OCI-LY7 (cell line): ENCODE measurements at regions not wholly inside any gene's neighbourhood (a gene's known extent, or its start where the extent isn't known, plus 50 kb on each side); places are given as distances from the start of the nearest gene placed in this dataset.

Experiments
- BruUV-seq: library from RNA; stranded (reverse); fragments of 400-500 nt; replicated peaks from 2 replicates; lab custom pipeline; 2021; lab: Mats Ljungman, UMichigan
- CTCF ChIA-PET: fragments of 300-600 bp; sonication (Branson Sonifier 250); formaldehyde crosslinking; loops from one replicate; lab custom pipeline; 2022; ENCODE audit warnings: antibody characterized with exemption; ENCODE audit not compliant: unreplicated experiment; lab: Charles Lee
- POLR2A ChIA-PET: fragments of 300-600 bp; sonication (Branson Sonifier 250); formaldehyde crosslinking; loops from one replicate; lab custom pipeline; 2022; ENCODE audit warnings: antibody characterized with exemption; lab: Charles Lee
- DNase-seq: peaks from one replicate; pipeline ENCODE4 v3.0.0-alpha.2; 2015; ENCODE audit warnings: low spot score
- H2AFZ ChIP-seq: fragments of 200-600 bp; sonication (generic), shearing (Covaris generic); 2 replicates; pipeline ENCODE4 v1.6.1; 2014; ENCODE audit warnings: mild to moderate bottlenecking, antibody characterized with exemption, low read length, moderate library complexity
- H3K27ac ChIP-seq: fragments of 200-600 bp; sonication (generic); 2 replicates; pipeline ENCODE4 v1.5.1; 2014; ENCODE audit warnings: mixed run types, low read depth, mild to moderate bottlenecking, moderate library complexity, low read length, inconsistent platforms; ENCODE audit not compliant: poor library complexity, severe bottlenecking
- H3K36me3 ChIP-seq: fragments of 200-600 bp; sonication (generic); 2 replicates; pipeline ENCODE4 v1.6.1; 2014; ENCODE audit warnings: mild to moderate bottlenecking, antibody characterized with exemption, low read length, moderate library complexity, mixed read lengths; ENCODE audit not compliant: insufficient read depth
- H3K4me1 ChIP-seq: fragments of 200-600 bp; sonication (generic); 2 replicates; pipeline ENCODE4 v1.5.1; 2014; ENCODE audit warnings: mild to moderate bottlenecking, low read length; ENCODE audit not compliant: insufficient read depth, poor library complexity, severe bottlenecking
- H3K4me2 ChIP-seq: fragments of 200-600 bp; sonication (generic); 2 replicates; pipeline ENCODE4 v1.6.1; 2014; ENCODE audit warnings: mild to moderate bottlenecking, low read length
- H3K4me3 ChIP-seq: fragments of 200-600 bp; sonication (generic); 2 replicates; pipeline ENCODE4 v1.5.1; 2014; ENCODE audit warnings: mild to moderate bottlenecking, low read depth, low read length; ENCODE audit not compliant: poor library complexity, severe bottlenecking
- H3K79me2 ChIP-seq: fragments of 200-600 bp; sonication (generic); 2 replicates; pipeline ENCODE4 v1.6.1; 2016; ENCODE audit warnings: low read depth, mild to moderate bottlenecking, low read length, moderate library complexity, mixed read lengths; ENCODE audit not compliant: insufficient read depth
- H3K9me2 ChIP-seq: fragments of 200-600 bp; sonication (generic); 2 replicates; pipeline ENCODE4 v1.6.1; 2016; ENCODE audit warnings: mild to moderate bottlenecking, low read length, mixed read lengths; ENCODE audit not compliant: insufficient read depth
- H3K9me3 ChIP-seq: fragments of 200-600 bp; sonication (generic); 2 replicates; pipeline ENCODE4 v1.6.1; 2014; ENCODE audit warnings: mild to moderate bottlenecking, mixed run types, low read length, mixed read lengths
- H4K20me1 ChIP-seq: fragments of 200-600 bp; sonication (generic); 2 replicates; pipeline ENCODE4 v1.6.1; 2014; ENCODE audit warnings: mild to moderate bottlenecking, antibody characterized with exemption, low read length, moderate library complexity, mixed read lengths; ENCODE audit not compliant: insufficient read depth
- CTCF ChIP-seq: fragments of 200-600 bp; sonication (generic); conservative IDR thresholded peaks from 2 replicates; pipeline ENCODE4 v1.5.1; 2014; ENCODE audit warnings: mild to moderate bottlenecking, antibody characterized with exemption, low read length, moderate library complexity, mixed read lengths
- EZH2phosphoT487 ChIP-seq: fragments of 200-600 bp; sonication (generic); IDR thresholded peaks from 2 replicates; pipeline ENCODE4 v1.6.1; 2018; ENCODE audit warnings: low read depth, borderline replicate concordance, mild to moderate bottlenecking, mixed run types, antibody characterized with exemption, low read length, moderate library complexity, mixed read lengths
- intact Hi-C: fragments of 100-400 bp; cut with micrococcal nuclease; formaldehyde crosslinking; loops from one replicate; pipeline ENCODE4 v1.10.0; 2022; ENCODE audit not compliant: unreplicated experiment

- H3K36me3 ChIP-seq, result no peaks in the 10 kb centered on the region
- no peak overlapping the region for H3K4me3 ChIP-seq
- DNase-seq, result no peak
- H3K9me2 ChIP-seq, result no peaks in the 10 kb centered on the region
- no peaks in the 10 kb centered on the region for H3K9me3 ChIP-seq
- no peak overlapping the region for H2AFZ ChIP-seq
- ChIA-PET POLR2A (no interaction called here), CTCF (no interaction called here)
- intact Hi-C loops, result no loop called here
- H4K20me1 ChIP-seq, result no peaks in the 10 kb centered on the region
- H3K79me2 ChIP-seq, result no peaks in the 10 kb centered on the region
- TF ChIP-seq EZH2phosphoT487, result no peak
- TF ChIP-seq CTCF, result no peak
- no peak overlapping the region for H3K4me2 ChIP-seq
- BruUV-seq, result no TSS peak
- H3K4me1 ChIP-seq, result no peaks in the 10 kb centered on the region
- H3K27ac ChIP-seq, result no peak overlapping the region
Observed at GRCh38 chrX:9195199-9195880, 161.4 kb upstream of the FAM9B start.

- Histone ChIP-seq H3K9me3 (no peaks in the 10 kb centered on the region), H3K36me3 (no peaks in the 10 kb centered on the region), H3K79me2 (no peaks in the 10 kb centered on the region), H4K20me1 (no peaks in the 10 kb centered on the region), H3K4me3 (no peak overlapping the region), H3K4me2 (no peak overlapping the region), H3K4me1 (no peaks in the 10 kb centered on the region), H3K9me2 (no peaks in the 10 kb centered on the region), H2AFZ (no peak overlapping the region), H3K27ac (no peak overlapping the region)
- TF ChIP-seq CTCF (no peak), EZH2phosphoT487 (no peak)
- CTCF ChIA-PET, result no interaction called here
- POLR2A ChIA-PET, result no interaction called here
- DNase-seq, result no peak
- intact Hi-C loops, result no loop called here
- no TSS peak for BruUV-seq
Observed at GRCh38 chrX:9196961-9197640, 163.2 kb upstream of the FAM9B start.

GRCh38 chrX:9204560-9204959 lies 170.6 kb upstream of the FAM9B start:
- CTCF ChIA-PET, result no interaction called here
- no TSS peak for BruUV-seq
- TF ChIP-seq CTCF (no peak), EZH2phosphoT487 (no peak)

More at GRCh38 chrX:9204560-9204959, 170.6 kb upstream of the FAM9B start:
- Histone ChIP-seq H2AFZ (no peak overlapping the region), H3K79me2 (no peaks in the 10 kb centered on the region), H4K20me1 (no peaks in the 10 kb centered on the region), H3K36me3 (no peaks in the 10 kb centered on the region), H3K4me3 (no peak overlapping the region), H3K4me1 (no peaks in the 10 kb centered on the region), H3K9me3 (no peaks in the 10 kb centered on the region), H3K9me2 (no peaks in the 10 kb centered on the region), H3K4me2 (no peak overlapping the region), H3K27ac (no peak overlapping the region)
- no peak for DNase-seq
- POLR2A ChIA-PET, result no interaction called here
- intact Hi-C loops, result no loop called here
